ENCODE measurements at regions not wholly inside any gene's neighbourhood (a gene's known extent, or its start where the extent isn't known, plus 50 kb on each side); places are given as distances from the start of the nearest gene placed in this dataset.

GRCh38 chr3:140760324-140761075 lies 82.6 kb downstream of the TRIM42 start:
- TF ChIP-seq POLR2A (IDR thresholded peaks at IDR 0.05), result no peak
- TF ChIP-seq CTCF (IDR thresholded peaks at IDR 0.05), result no peak
